Tibial artery (tissue), 4 donors: ENCODE measurements at regions not wholly inside any gene's neighbourhood (a gene's known extent, or its start where the extent isn't known, plus 50 kb on each side); places are given as distances from the start of the nearest gene placed in this dataset.
"Not testable (repeated sequence)": the region's sequence is repeated elsewhere in the genome, so short reads cannot be mapped to it uniquely, and the experiment has no call there.

ENCODE experiments used
- DNase-seq, 2 donors: peaks; one replicate each; pipeline ENCODE4 v3.0.0-alpha.2; 2019
- H3K27ac ChIP-seq, 2 donors: fragments of 200-600 bp; sonication (generic) in 1 of 2; 1 replicate in 1 of 2; 2 replicates in 1 of 2; pipeline ENCODE4 v1.5.1; 2018 to 2019; ENCODE audit warnings: mild to moderate bottlenecking in 1 of 2
- H3K27me3 ChIP-seq, 2 donors: fragments of 200-600 bp; sonication (generic) in 1 of 2; one replicate each; pipeline versions ENCODE4 v1.5.1 to v1.6.0; 2016 to 2019
- H3K36me3 ChIP-seq, 3 donors: fragments of 200-600 bp; sonication (generic) in 2 of 3; one replicate each; pipeline ENCODE4 v1.5.1; 2016 to 2019; ENCODE audit warnings: mild to moderate bottlenecking in 2 of 3
- H3K4me1 ChIP-seq, 4 donors: fragments of 200-600 bp; sonication (generic) in 2 of 4; 1 replicate in 3 of 4; 2 replicates in 1 of 4; pipeline ENCODE4 v1.5.1; 2016 to 2019
- H3K4me3 ChIP-seq, 2 donors: fragments of 200-600 bp; sonication (generic) in 1 of 2; 1 replicate in 1 of 2; 2 replicates in 1 of 2; pipeline ENCODE4 v1.5.1; 2018 to 2019; ENCODE audit warnings: mild to moderate bottlenecking in 2 of 2
- H3K9me3 ChIP-seq, 3 donors: fragments of 200-600 bp; sonication (generic) in 1 of 3; one replicate each; pipeline ENCODE4 v1.5.1; 2016 to 2019
- intact Hi-C: fragments of 100-400 bp; cut with DNase I; formaldehyde crosslinking; loops from one replicate; pipeline ENCODE4 v1.15.0; 2023; ENCODE audit warnings: low total_unique reads
- TF ChIP-seq, protein P1 (sequence below), 2 experiments: fragments of 200-600 bp in 1 of 2; fragments of 450-650 bp in 1 of 2; IDR thresholded peaks; one replicate each; pipeline ENCODE4 v1.5.1; 2017 to 2019; ENCODE audit warnings: antibody characterized with exemption in 2 of 2, mild to moderate bottlenecking in 1 of 2, moderate library complexity in 1 of 2

DNA sequence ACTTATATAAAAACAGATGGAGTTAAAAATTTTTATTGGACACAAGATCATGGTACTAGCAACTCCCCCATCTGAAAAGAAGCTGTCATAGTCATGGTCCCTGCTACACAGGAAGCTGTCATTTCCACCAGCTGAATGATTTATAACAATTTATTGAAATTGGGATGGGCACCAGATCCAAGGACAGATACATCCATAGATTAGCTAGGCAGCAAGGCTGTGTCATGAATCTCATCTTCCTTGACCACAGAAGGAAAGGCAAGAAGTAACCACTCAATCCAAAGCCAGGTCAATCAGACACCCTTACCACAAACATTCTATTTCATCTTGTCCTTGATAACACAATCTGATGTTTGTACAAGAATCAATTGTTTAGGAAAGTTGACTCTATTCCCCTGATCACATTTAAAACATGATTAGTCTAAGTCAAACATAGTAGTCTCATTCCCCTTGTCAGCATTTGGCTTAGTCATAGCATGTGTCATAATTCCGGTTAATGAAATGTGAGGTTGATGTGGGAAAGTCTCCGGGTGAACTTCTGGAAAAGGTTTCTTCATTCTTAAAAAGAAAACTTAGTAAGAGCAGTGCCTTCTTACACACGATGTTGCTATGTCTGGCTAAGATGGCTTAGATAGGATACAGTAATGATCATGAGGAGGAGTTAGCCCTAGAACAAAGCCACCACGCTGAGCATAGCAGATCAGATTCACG, 462.6 kb upstream of the PAPPA start:
- Histone ChIP-seq H3K4me3 (no peak overlapping the region), H3K36me3 (no peaks in the 10 kb centered on the region), H3K4me1 (peaks cover 0 to 16% (median 4%) of the 10 kb centered on the region in 4 donors), H3K9me3 (no peaks in the 10 kb centered on the region), H3K27me3 (no peaks in the 10 kb centered on the region), H3K27ac (peak overlapping the region in 1 of 2 donors; percentile 23)
- intact Hi-C loops, result loop anchor here (10.0 kb wide), 1 partner anchor 96 kb away; no protein-coding TSS in a partner anchor
- TF ChIP-seq, protein P1, sequence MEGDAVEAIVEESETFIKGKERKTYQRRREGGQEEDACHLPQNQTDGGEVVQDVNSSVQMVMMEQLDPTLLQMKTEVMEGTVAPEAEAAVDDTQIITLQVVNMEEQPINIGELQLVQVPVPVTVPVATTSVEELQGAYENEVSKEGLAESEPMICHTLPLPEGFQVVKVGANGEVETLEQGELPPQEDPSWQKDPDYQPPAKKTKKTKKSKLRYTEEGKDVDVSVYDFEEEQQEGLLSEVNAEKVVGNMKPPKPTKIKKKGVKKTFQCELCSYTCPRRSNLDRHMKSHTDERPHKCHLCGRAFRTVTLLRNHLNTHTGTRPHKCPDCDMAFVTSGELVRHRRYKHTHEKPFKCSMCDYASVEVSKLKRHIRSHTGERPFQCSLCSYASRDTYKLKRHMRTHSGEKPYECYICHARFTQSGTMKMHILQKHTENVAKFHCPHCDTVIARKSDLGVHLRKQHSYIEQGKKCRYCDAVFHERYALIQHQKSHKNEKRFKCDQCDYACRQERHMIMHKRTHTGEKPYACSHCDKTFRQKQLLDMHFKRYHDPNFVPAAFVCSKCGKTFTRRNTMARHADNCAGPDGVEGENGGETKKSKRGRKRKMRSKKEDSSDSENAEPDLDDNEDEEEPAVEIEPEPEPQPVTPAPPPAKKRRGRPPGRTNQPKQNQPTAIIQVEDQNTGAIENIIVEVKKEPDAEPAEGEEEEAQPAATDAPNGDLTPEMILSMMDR (IDR thresholded peaks at IDR 0.05), result no peak
- DNase-seq, result no peak

DNA sequence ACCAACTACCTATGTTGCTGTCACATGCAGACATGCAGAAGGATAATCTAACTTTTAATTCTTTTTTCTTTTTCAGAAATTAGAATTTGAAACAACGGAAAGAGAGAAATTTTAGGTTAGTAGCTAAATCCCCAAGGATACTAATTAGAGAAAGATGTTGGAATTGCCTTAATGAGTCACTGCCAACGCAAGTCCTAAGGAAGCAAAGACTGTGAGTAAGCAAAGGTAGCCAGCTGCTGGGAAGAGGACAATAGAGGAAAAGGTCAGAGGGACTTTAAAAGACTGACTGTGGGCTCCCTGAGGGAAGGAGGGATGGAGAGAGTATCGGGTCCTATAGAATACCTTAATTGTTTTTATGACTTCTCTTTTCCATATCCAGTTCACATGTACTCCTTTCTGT, 461.9 kb upstream of the PAPPA start:
- no peaks in the 10 kb centered on the region for H3K27me3 ChIP-seq
- intact Hi-C loops, result loop anchor here (10.0 kb wide), 1 partner anchor 97 kb away; no protein-coding TSS in a partner anchor
- H3K4me1 ChIP-seq, result peaks cover 0 to 16% (median 4%) of the 10 kb centered on the region in 4 donors
- peak overlapping the region in 1 of 2 donors; percentile 12 for H3K27ac ChIP-seq
- H3K9me3 ChIP-seq, result no peaks in the 10 kb centered on the region
- no peaks in the 10 kb centered on the region for H3K36me3 ChIP-seq
- DNase-seq, result no peak
- no peak overlapping the region for H3K4me3 ChIP-seq
- TF ChIP-seq, protein P1 (IDR thresholded peaks at IDR 0.05), result no peak

DNA sequence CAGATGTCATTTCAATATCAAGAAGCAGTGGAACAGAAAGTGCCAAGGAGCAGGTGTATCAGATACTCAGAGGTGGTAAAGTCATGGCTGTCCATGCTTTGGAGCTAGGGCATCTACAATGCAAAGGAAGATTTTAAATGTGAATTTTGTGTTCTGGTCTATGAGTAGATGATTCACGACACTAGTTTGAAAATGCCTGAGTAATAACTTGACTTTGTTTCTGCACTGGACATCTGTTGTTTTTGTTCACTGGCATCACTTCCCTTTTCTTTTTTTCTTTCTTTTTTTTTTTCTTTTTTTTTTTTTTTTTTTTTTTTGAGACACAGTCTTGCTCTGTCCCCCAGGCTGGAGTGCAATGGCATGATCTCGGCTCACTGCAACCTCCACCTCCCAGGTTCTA, 460.7 kb upstream of the PAPPA start:
- H3K27ac ChIP-seq, result not testable (repeated sequence)
- intact Hi-C loops, result loop anchor here (10.0 kb wide), 1 partner anchor 98 kb away; no protein-coding TSS in a partner anchor

GRCh38 chr9:115694014-115694413, 459.6 kb upstream of the PAPPA start:
- Histone ChIP-seq H3K36me3 (no peaks in the 10 kb centered on the region), H3K4me3 (no peak overlapping the region), H3K4me1 (peaks cover 0 to 16% (median 4%) of the 10 kb centered on the region in 4 donors), H3K9me3 (no peaks in the 10 kb centered on the region), H3K27ac (no peak overlapping the region), H3K27me3 (no peaks in the 10 kb centered on the region)
- TF ChIP-seq, protein P1 (IDR thresholded peaks at IDR 0.05), result peak; percentile 29 to 32
- intact Hi-C loops, result loop anchor here (10.0 kb wide), 1 partner anchor 99 kb away; no protein-coding TSS in a partner anchor
- DNase-seq, result peak in 1 of 2 donors; percentile 47

More for the DNA sequence above, 460.7 kb upstream of the PAPPA start:
- not testable (repeated sequence) for DNase-seq, H3K27me3 ChIP-seq, H3K36me3 ChIP-seq, H3K9me3 ChIP-seq, H3K4me3 ChIP-seq
- peaks cover 0 to 16% (median 4%) of the 10 kb centered on the region in 4 donors for H3K4me1 ChIP-seq

- Histone ChIP-seq H3K4me1 (peaks cover 0 to 16% (median 4%) of the 10 kb centered on the region in 4 donors), H3K27me3 (no peaks in the 10 kb centered on the region), H3K4me3 (no peak overlapping the region), H3K9me3 (no peaks in the 10 kb centered on the region), H3K36me3 (no peaks in the 10 kb centered on the region), H3K27ac (no peak overlapping the region)
- no peak for DNase-seq
- intact Hi-C loops, result loop anchor here (10.0 kb wide), 1 partner anchor 100 kb away; no protein-coding TSS in a partner anchor
- TF ChIP-seq, protein P1 (IDR thresholded peaks at IDR 0.05), result no peak
Measured at GRCh38 chr9:115694991-115695390, 458.6 kb upstream of the PAPPA start.

DNA sequence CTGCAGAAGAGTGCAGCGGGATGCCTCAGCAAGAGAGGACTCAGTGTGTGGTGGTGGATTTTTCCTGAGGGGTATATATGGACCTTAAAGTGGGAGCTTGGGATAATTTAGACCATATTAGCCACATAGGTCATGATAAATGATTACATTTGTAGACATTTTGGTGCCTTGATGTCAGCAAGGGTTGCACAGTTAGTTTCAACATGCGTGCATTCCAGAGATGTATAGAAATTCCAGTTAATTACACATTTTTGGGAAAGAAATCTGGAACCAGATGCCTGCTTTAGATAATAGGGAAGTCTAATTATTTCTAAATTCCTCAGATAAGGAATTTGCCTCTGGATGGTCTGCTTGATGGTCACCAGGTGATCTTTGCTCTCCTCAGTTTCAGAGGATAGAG, 440.6 kb upstream of the PAPPA start:
- Histone ChIP-seq H3K4me3 (no peak overlapping the region), H3K9me3 (no peaks in the 10 kb centered on the region), H3K4me1 (peaks cover 0 to 12% (median 0%) of the 10 kb centered on the region in 4 donors), H3K27ac (no peak overlapping the region), H3K36me3 (no peaks in the 10 kb centered on the region), H3K27me3 (no peaks in the 10 kb centered on the region)
- TF ChIP-seq, protein P1 (IDR thresholded peaks at IDR 0.05), result no peak
- intact Hi-C loops, result no loop called here
- DNase-seq, result no peak
